ENCODE measurements at regions not wholly inside any gene's neighbourhood (a gene's known extent, or its start where the extent isn't known, plus 50 kb on each side); places are given as distances from the start of the nearest gene placed in this dataset.

DNA sequence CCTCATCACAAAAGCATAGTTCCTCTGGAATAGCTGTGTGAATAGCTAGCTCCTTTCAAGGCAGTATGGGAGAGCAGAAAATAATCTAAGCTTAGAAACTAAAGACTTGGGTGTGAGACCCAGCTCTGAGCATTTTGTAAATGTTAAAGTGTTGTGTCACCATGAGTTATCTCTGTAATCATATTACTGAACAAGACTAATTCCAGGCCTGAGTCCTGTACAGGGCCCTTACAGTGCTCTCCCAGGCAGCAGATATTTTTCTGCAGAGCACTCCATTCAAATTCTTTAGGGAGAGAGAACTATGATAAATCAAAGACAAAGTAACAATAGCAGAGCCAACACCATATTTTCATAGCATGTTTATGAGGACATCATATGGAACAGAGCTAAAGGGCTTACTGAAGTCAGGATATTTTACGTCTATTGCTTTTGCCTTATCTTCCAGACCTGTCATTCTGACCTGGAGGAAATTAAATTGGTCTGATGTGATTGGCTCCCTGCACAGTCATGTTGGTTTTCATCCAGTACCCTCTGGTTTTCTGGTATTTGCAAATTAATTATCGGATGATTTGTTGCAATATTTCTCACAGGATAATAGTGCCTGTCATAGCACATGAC is 172.6 kb upstream of the PPP2R3A start:
- H3K4me1 ChIP-seq (replicated peaks in 1 of 2; ENCODE audit: control insufficient read depth in 2 of 2, insufficient read depth in 2 of 2, low read length in 2 of 2), result no peaks in the 10 kb centered on the region
- no peak overlapping the region for H3K27ac ChIP-seq (ENCODE audit: extremely low read depth, low read depth, low read length)
- no peak for FAIRE-seq
- TF ChIP-seq ZNF584 (CRISPR knock-in tag; IDR thresholded peaks at IDR 0.05; ENCODE audit: low read depth), result no peak
- no peak for ATAC-seq
- no peaks in the 10 kb centered on the region for H3K27me3 ChIP-seq (ENCODE audit: control insufficient read depth in 2 of 2, insufficient read depth in 2 of 2, low read length in 2 of 2)
- 6% methylated on average over 2 of the region's 2 CpGs for WGBS (ENCODE audit: insufficient coverage, low coverage, missing lambda C conversion rate)
- H3K9me3 ChIP-seq (replicated peaks; ENCODE audit: control insufficient read depth, insufficient read depth, low read depth, low read length), result no peaks in the 10 kb centered on the region
- no peak overlapping the region for H3K9ac ChIP-seq (ENCODE audit: insufficient read depth in 1 of 2, low read depth in 2 of 2, low read length in 2 of 2)
- BruUV-seq (replicated peaks), result no TSS peak
- DNase-seq (ENCODE audit: extremely low read depth in 1 of 4, low spot score in 3 of 4), result no peak
- no peak overlapping the region for H3K4me2 ChIP-seq (ENCODE audit: insufficient read depth, low read length)
- H3K4me3 ChIP-seq, result no peak overlapping the region
- intact Hi-C loops (cut with micrococcal nuclease), result no loop called here
- no peaks in the 10 kb centered on the region for H3K9me1 ChIP-seq (ENCODE audit: control insufficient read depth, insufficient read depth, low read length)
- no peaks in the 10 kb centered on the region for H4K20me1 ChIP-seq (replicated peaks; ENCODE audit: control insufficient read depth, insufficient read depth, low read length)
- H3K36me3 ChIP-seq (ENCODE audit: control insufficient read depth, insufficient read depth, low read length), result no peaks in the 10 kb centered on the region
- ChIA-PET POLR2A (no interaction called here), CTCF (ENCODE audit: low intra/inter-chr PET ratio) (no interaction called here)
- H3K79me2 ChIP-seq (ENCODE audit: control insufficient read depth, insufficient read depth, low read length), result no peaks in the 10 kb centered on the region
- in situ Hi-C loops (cut with MboI), result no loop called here
- H2AFZ ChIP-seq (ENCODE audit: low read depth, low read length), result no peak overlapping the region

DNA sequence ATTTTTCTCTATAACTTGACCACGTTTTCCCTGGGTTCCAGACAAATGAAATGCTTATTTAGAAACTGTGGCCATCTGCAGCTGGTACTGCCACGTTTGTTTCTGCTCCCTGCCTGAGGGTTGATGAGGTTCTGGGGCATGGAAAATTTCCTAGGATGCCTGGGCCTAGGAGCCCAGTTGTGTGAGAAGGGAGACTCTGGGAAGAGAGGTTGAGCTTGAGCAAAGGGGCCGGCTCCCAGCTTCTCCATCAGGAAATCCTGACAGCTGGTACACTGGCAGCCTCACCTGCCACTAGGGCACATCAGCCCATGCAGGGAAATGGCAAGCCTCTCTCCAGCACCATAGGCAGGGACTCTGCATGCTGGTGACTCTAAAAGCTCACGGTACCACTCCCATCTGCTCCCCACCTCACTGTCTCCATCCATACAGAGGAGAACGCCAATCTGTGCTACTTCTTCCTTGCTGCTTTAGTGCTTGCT is 165.4 kb upstream of the PPP2R3A start:
- no peak overlapping the region for H3K4me2 ChIP-seq (ENCODE audit: insufficient read depth, low read length)
- no peak overlapping the region for H3K4me3 ChIP-seq
- H3K27ac ChIP-seq (ENCODE audit: extremely low read depth, low read depth, low read length), result no peak overlapping the region
- no peak overlapping the region for H2AFZ ChIP-seq (ENCODE audit: low read depth, low read length)
- H3K9ac ChIP-seq (ENCODE audit: insufficient read depth in 1 of 2, low read depth in 2 of 2, low read length in 2 of 2), result no peak overlapping the region
- 0% methylated on average over 5 of the region's 5 CpGs for WGBS (ENCODE audit: insufficient coverage, low coverage, missing lambda C conversion rate)
- no TSS peak for BruUV-seq (replicated peaks)
- in situ Hi-C loops (cut with MboI), result no loop called here
- H3K27me3 ChIP-seq (ENCODE audit: control insufficient read depth in 2 of 2, insufficient read depth in 2 of 2, low read length in 2 of 2), result no peaks in the 10 kb centered on the region
- H3K9me1 ChIP-seq (ENCODE audit: control insufficient read depth, insufficient read depth, low read length), result no peaks in the 10 kb centered on the region
- H3K79me2 ChIP-seq (ENCODE audit: control insufficient read depth, insufficient read depth, low read length), result no peaks in the 10 kb centered on the region
- no peaks in the 10 kb centered on the region for H3K36me3 ChIP-seq (ENCODE audit: control insufficient read depth, insufficient read depth, low read length)
- ATAC-seq (no peak), FAIRE-seq (no peak), DNase-seq (ENCODE audit: extremely low read depth in 1 of 4, low spot score in 3 of 4) (no peak)
- CTCF ChIA-PET (ENCODE audit: low intra/inter-chr PET ratio), result no interaction called here
- H4K20me1 ChIP-seq (replicated peaks; ENCODE audit: control insufficient read depth, insufficient read depth, low read length), result no peaks in the 10 kb centered on the region
- no peaks in the 10 kb centered on the region for H3K9me3 ChIP-seq (replicated peaks; ENCODE audit: control insufficient read depth, insufficient read depth, low read depth, low read length)
- POLR2A ChIA-PET, result no interaction called here
- no peaks in the 10 kb centered on the region for H3K4me1 ChIP-seq (replicated peaks in 1 of 2; ENCODE audit: control insufficient read depth in 2 of 2, insufficient read depth in 2 of 2, low read length in 2 of 2)
- intact Hi-C loops (cut with micrococcal nuclease), result no loop called here
- TF ChIP-seq ELF2 (CRISPR knock-in tag; IDR thresholded peaks at IDR 0.05) (no peak), HMGXB4 (CRISPR knock-in tag; IDR thresholded peaks at IDR 0.05) (no peak), ZNF740 (CRISPR knock-in tag; IDR thresholded peaks at IDR 0.05) (no peak), ZNF740 (tag; IDR thresholded peaks at IDR 0.05) (no peak), NFIC (IDR thresholded peaks at IDR 0.05) (no peak), ZNF561 (CRISPR knock-in tag; conservative IDR thresholded peaks at IDR 0.05) (no peak)
- TF ChIP-seq, protein P1, sequence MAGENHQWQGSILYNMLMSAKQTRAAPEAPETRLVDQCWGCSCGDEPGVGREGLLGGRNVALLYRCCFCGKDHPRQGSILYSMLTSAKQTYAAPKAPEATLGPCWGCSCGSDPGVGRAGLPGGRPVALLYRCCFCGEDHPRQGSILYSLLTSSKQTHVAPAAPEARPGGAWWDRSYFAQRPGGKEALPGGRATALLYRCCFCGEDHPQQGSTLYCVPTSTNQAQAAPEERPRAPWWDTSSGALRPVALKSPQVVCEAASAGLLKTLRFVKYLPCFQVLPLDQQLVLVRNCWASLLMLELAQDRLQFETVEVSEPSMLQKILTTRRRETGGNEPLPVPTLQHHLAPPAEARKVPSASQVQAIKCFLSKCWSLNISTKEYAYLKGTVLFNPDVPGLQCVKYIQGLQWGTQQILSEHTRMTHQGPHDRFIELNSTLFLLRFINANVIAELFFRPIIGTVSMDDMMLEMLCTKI (IDR thresholded peaks at IDR 0.05; ENCODE audit: partially characterized antibody), result no peak

Data from K562 (cell line).